IMR-90 (cell line): ENCODE measurements at regions not wholly inside any gene's neighbourhood (a gene's known extent, or its start where the extent isn't known, plus 50 kb on each side); places are given as distances from the start of the nearest gene placed in this dataset.

Source experiments
- ATAC-seq: fragments of 200-7000 bp; cut with Tn5 transposase; 2 replicates; pipeline ENCODE4 v1.9.1; 2020; ENCODE audit warnings: low read depth, mild to moderate bottlenecking, moderate library complexity
- BruUV-seq: library from RNA; stranded (reverse); fragments of 400-500 nt; replicated peaks from 2 replicates; lab custom pipeline; 2021; lab: Mats Ljungman, UMichigan
- CTCF ChIA-PET: fragments of 300-600 bp; formaldehyde crosslinking; extraction: SDS; loops from one replicate; lab custom pipeline; 2021; ENCODE audit warnings: antibody characterized with exemption; lab: Yijun Ruan, JAX
- POLR2A ChIA-PET: fragments of 300-600 bp; sonication (Branson Sonifier 250); formaldehyde crosslinking; loops from one replicate; lab custom pipeline; 2022; ENCODE audit warnings: antibody characterized with exemption; ENCODE audit not compliant: unreplicated experiment; lab: Charles Lee
- DNase-seq: peaks from one replicate; pipeline ENCODE4 v3.0.0; 2013
- H2AFZ ChIP-seq: replicated peaks from 2 replicates; pipeline ENCODE3; 2013; ENCODE audit warnings: low read length, mild to moderate bottlenecking; ENCODE audit not compliant: poor library complexity
- H2AK5ac ChIP-seq: 2 replicates; pipeline ENCODE4 v1.6.1; 2013; ENCODE audit warnings: low read depth, low read length, inconsistent platforms
- H2AK9ac ChIP-seq: replicated peaks from 2 replicates; pipeline ENCODE3; 2013; ENCODE audit warnings: mild to moderate bottlenecking, low read depth, low read length, moderate library complexity; ENCODE audit not compliant: poor library complexity
- H2BK120ac ChIP-seq: 2 replicates; pipeline ENCODE4 v1.6.1; 2013; ENCODE audit warnings: low read depth, low read length, inconsistent platforms
- H2BK15ac ChIP-seq: 3 replicates; pipeline ENCODE4 v1.6.1; 2013; ENCODE audit warnings: low read depth, low read length, inconsistent platforms
- H2BK20ac ChIP-seq: 2 replicates; pipeline ENCODE4 v1.6.1; 2013; ENCODE audit warnings: low read depth, mild to moderate bottlenecking, inconsistent platforms, low read length, moderate library complexity
- H2BK5ac ChIP-seq: 2 replicates; pipeline ENCODE4 v1.6.1; 2013; ENCODE audit warnings: mild to moderate bottlenecking, low read depth, low read length, inconsistent platforms; ENCODE audit not compliant: poor library complexity, severe bottlenecking
- H3K14ac ChIP-seq: replicated peaks from 2 replicates; pipeline ENCODE4 v1.6.1; 2013; ENCODE audit warnings: low read depth, low read length, inconsistent platforms
- H3K18ac ChIP-seq: 2 replicates; pipeline ENCODE4 v1.6.1; 2013; ENCODE audit warnings: low read depth, low read length, control low read depth
- H3K23ac ChIP-seq: 2 replicates; pipeline ENCODE4 v1.6.1; 2013; ENCODE audit warnings: low read depth, low read length, inconsistent platforms
- H3K27ac ChIP-seq: 2 replicates; pipeline ENCODE4 v1.5.1; 2013; ENCODE audit warnings: mild to moderate bottlenecking, control low read depth, low read length; ENCODE audit not compliant: insufficient read depth
- H3K27me3 ChIP-seq: 2 replicates; pipeline ENCODE4 v1.6.1; 2013; ENCODE audit warnings: low read length; ENCODE audit not compliant: control insufficient read depth, insufficient read depth
- H3K36me3 ChIP-seq: 2 replicates; pipeline ENCODE4 v1.6.1; 2013; ENCODE audit warnings: low read length, mixed read lengths; ENCODE audit not compliant: control insufficient read depth, insufficient read depth
- H3K4ac ChIP-seq: 2 replicates; pipeline ENCODE4 v1.6.1; 2013; ENCODE audit warnings: low read depth, low read length, inconsistent platforms
- H3K4me1 ChIP-seq: 2 replicates; pipeline ENCODE4 v1.6.1; 2013; ENCODE audit warnings: low read length, mixed read lengths; ENCODE audit not compliant: control insufficient read depth, insufficient read depth
- H3K4me2 ChIP-seq: 2 replicates; pipeline ENCODE4 v1.6.1; 2013; ENCODE audit warnings: low read depth, mild to moderate bottlenecking, control low read depth, low read length, moderate library complexity
- H3K4me3 ChIP-seq: 2 replicates; pipeline ENCODE4 v1.5.1; 2013; ENCODE audit warnings: low read depth, mild to moderate bottlenecking, control low read depth, low read length, moderate library complexity; ENCODE audit not compliant: insufficient read depth
- H3K56ac ChIP-seq: 2 replicates; pipeline ENCODE4 v1.6.1; 2013; ENCODE audit warnings: low read length, inconsistent platforms; ENCODE audit not compliant: insufficient read depth; ENCODE audit errors: extremely low read depth
- H3K79me1 ChIP-seq, 2 experiments: 2 replicates each; pipeline ENCODE4 v1.6.1; 2013; ENCODE audit warnings: low read length in 2 of 2, inconsistent platforms in 1 of 2, low read depth in 1 of 2
- H3K9ac ChIP-seq: 2 replicates; pipeline ENCODE4 v1.6.1; 2013; ENCODE audit warnings: low read depth, low read length, control low read depth
- H3K9me1 ChIP-seq: 2 replicates; pipeline ENCODE4 v1.6.1; 2013; ENCODE audit warnings: low read length, inconsistent platforms; ENCODE audit not compliant: insufficient read depth
- H3K9me3 ChIP-seq: 2 replicates; pipeline ENCODE4 v1.6.1; 2013; ENCODE audit warnings: low read length; ENCODE audit not compliant: control insufficient read depth, insufficient read depth
- H4K20me1 ChIP-seq: 2 replicates; pipeline ENCODE4 v1.6.1; 2013; ENCODE audit warnings: low read length, inconsistent platforms; ENCODE audit not compliant: insufficient read depth
- H4K5ac ChIP-seq: 2 replicates; pipeline ENCODE4 v1.6.1; 2013; ENCODE audit warnings: mild to moderate bottlenecking, low read depth, low read length, control low read depth
- H4K8ac ChIP-seq, 2 experiments: 2 replicates each; pipeline ENCODE4 v1.6.1; 2013; ENCODE audit warnings: low read depth in 2 of 2, low read length in 2 of 2, control low read depth in 1 of 2, inconsistent platforms in 1 of 2
- H4K91ac ChIP-seq: 2 replicates; pipeline ENCODE4 v1.6.1; 2013; ENCODE audit warnings: low read depth, low read length, inconsistent platforms; ENCODE audit not compliant: insufficient read depth
- BHLHE40 ChIP-seq: fragments of 150-350 bp; IDR thresholded peaks from 2 replicates; pipeline ENCODE4 v1.6.1; 2016; ENCODE audit warnings: mild to moderate bottlenecking, low read depth, low read length
- CHD1 ChIP-seq: IDR thresholded peaks from 2 replicates; pipeline ENCODE4 v1.6.1; 2012; ENCODE audit warnings: low read depth, low read length, improper control_type of control experiment
- FOS ChIP-seq: fragments of 150-350 bp; IDR thresholded peaks from 2 replicates; pipeline ENCODE4 v1.6.1; 2016; ENCODE audit warnings: low read depth, low read length
- MAFK ChIP-seq: IDR thresholded peaks from 2 replicates; pipeline ENCODE4 v1.6.1; 2012; ENCODE audit warnings: low read depth, low read length, improper control_type of control experiment
- NFE2L2 ChIP-seq: fragments of 150-350 bp; IDR thresholded peaks from 2 replicates; pipeline ENCODE4 v1.6.1; 2016; ENCODE audit warnings: low read depth, mild to moderate bottlenecking, low read length
- POLR2A ChIP-seq: IDR thresholded peaks from 2 replicates; pipeline ENCODE4 v1.6.1; 2012; ENCODE audit warnings: mild to moderate bottlenecking, low read depth, low read length
- RAD21 ChIP-seq: IDR thresholded peaks from 2 replicates; pipeline ENCODE4 v1.6.1; 2012; ENCODE audit warnings: low read length, improper control_type of control experiment
- RCOR1 ChIP-seq: IDR thresholded peaks from 2 replicates; pipeline ENCODE4 v1.6.1; 2012; ENCODE audit warnings: mild to moderate bottlenecking, low read length, improper control_type of control experiment; ENCODE audit not compliant: insufficient replicate concordance
- SMC3 ChIP-seq: fragments of 150-350 bp; IDR thresholded peaks from 2 replicates; pipeline ENCODE4 v1.6.1; 2016; ENCODE audit warnings: low read depth, mild to moderate bottlenecking, antibody characterized with exemption, low read length, moderate library complexity
- WGBS, 2 experiments: methylation state at CpG; one replicate each; pipeline versions ENCODE4 v1.1.5 to v1.1.7; 2013; ENCODE audit warnings: missing lambda C conversion rate in 2 of 2; ENCODE audit not compliant: insufficient read length in 1 of 2; ENCODE audit errors: extremely low coverage in 2 of 2; 5-methylcytosine and 5-hydroxymethylcytosine counted together
- dilution Hi-C: fragments of 300-500 bp; cut with HindIII; formaldehyde crosslinking; loops from one replicate; pipeline ENCODE4 v1.14.3; 2018; ENCODE audit warnings: low sequenced_read_pairs; ENCODE audit not compliant: unreplicated experiment
- in situ Hi-C: fragments of 300-500 bp; cut with MboI; formaldehyde crosslinking; loops from 3 replicates; pipeline ENCODE4 v1.14.3; 2019; ENCODE audit warnings: low sequenced_read_pairs, inconsistent platforms, mixed read lengths
- intact Hi-C: fragments of 100-400 bp; cut with micrococcal nuclease; formaldehyde crosslinking; loops from 2 replicates; pipeline ENCODE4 v1.10.0; 2022
- TF ChIP-seq, protein P1 (sequence below): fragments of 150-350 bp; IDR thresholded peaks from 2 replicates; pipeline ENCODE4 v1.6.1; 2016; ENCODE audit warnings: low read depth, mild to moderate bottlenecking, low read length, moderate library complexity, borderline replicate concordance
- TF ChIP-seq, protein P2 (sequence below): fragments of 150-350 bp; IDR thresholded peaks from 2 replicates; pipeline ENCODE4 v1.6.1; 2017; ENCODE audit warnings: mild to moderate bottlenecking, antibody characterized with exemption, low read length, low read depth
- TF ChIP-seq, protein P3 (sequence below): conservative IDR thresholded peaks from 2 replicates; pipeline ENCODE4 v1.5.1; 2012; ENCODE audit warnings: mild to moderate bottlenecking, low read depth, low read length, improper control_type of control experiment

DNA sequence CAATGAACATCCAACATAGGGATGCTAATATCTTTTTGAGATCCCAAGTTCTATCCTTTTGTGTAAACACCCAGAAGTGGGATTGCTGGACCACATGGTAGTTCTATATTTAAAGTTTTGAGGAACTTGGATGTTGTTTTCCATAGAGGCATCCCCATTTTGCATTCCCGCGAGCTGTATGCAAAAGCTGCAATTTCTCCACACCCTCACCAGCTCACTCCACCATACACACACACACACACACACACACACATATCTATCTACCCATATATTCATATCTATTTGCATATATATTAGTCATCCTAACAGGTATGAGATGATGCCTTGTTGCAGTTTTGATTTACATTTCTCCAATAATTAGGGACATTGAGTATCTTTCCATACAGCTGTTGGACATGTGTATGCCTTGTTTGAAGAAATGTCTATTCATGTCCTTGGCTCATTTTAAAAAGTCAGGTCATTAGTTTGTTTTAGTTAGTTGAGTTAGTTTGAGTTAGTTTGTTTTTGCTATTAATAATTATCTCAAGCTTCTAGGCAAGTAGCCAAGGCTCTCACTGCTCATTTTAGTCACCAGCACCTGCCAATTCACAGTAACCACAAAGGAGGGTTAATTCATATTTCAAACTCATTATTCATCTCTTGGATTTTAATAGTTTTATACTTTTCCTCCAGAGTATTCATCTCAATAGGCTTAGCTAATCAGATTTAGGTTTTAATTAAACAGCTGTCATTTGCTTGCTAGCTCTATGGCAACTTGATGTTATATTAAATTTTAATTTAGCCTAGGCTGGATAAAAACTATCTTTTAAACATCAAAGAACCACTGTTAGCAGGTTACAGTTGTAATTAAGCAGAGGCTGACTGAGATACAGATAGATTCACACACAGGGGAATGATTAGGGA lies 1435.9 kb upstream of the TMEM132C start:
- CTCF ChIA-PET: no interaction called here

More for the DNA sequence above, 1435.9 kb upstream of the TMEM132C start:
- dilution Hi-C loops: no loop called here
- ATAC-seq (no peak), DNase-seq (no peak)
- H4K20me1 ChIP-seq: no peaks in the 10 kb centered on the region
- H2AFZ ChIP-seq: no peak overlapping the region
- no peak overlapping the region for H3K9ac ChIP-seq
- H2BK20ac ChIP-seq: no peak overlapping the region
- H3K9me3 ChIP-seq: 0 out of 2 replicates have a peak, but pooled peaks cover 5% of the 10 kb centered on the region
- no peak overlapping the region for H3K27ac ChIP-seq
- no peak overlapping the region for H3K23ac ChIP-seq
- H3K14ac ChIP-seq: no peak overlapping the region
- POLR2A ChIA-PET: no interaction called here
- no peak overlapping the region for H2AK9ac ChIP-seq
- no peak overlapping the region for H4K8ac ChIP-seq
- H4K91ac ChIP-seq: no peak overlapping the region
- no peak overlapping the region for H3K4me3 ChIP-seq
- no peaks in the 10 kb centered on the region for H3K4me1 ChIP-seq
- in situ Hi-C loops: no loop called here
- no peak overlapping the region for H2BK15ac ChIP-seq
- TF ChIP-seq FOS (no peak), MAFK (no peak), RAD21 (no peak), NFE2L2 (no peak), SMC3 (no peak), CHD1 (no peak), BHLHE40 (no peak), RCOR1 (no peak), POLR2A (no peak)
- TF ChIP-seq, protein P1, sequence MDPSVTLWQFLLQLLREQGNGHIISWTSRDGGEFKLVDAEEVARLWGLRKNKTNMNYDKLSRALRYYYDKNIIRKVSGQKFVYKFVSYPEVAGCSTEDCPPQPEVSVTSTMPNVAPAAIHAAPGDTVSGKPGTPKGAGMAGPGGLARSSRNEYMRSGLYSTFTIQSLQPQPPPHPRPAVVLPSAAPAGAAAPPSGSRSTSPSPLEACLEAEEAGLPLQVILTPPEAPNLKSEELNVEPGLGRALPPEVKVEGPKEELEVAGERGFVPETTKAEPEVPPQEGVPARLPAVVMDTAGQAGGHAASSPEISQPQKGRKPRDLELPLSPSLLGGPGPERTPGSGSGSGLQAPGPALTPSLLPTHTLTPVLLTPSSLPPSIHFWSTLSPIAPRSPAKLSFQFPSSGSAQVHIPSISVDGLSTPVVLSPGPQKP: no peak
- TF ChIP-seq, protein P2, sequence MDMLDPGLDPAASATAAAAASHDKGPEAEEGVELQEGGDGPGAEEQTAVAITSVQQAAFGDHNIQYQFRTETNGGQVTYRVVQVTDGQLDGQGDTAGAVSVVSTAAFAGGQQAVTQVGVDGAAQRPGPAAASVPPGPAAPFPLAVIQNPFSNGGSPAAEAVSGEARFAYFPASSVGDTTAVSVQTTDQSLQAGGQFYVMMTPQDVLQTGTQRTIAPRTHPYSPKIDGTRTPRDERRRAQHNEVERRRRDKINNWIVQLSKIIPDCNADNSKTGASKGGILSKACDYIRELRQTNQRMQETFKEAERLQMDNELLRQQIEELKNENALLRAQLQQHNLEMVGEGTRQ: no peak
- TF ChIP-seq, protein P3, sequence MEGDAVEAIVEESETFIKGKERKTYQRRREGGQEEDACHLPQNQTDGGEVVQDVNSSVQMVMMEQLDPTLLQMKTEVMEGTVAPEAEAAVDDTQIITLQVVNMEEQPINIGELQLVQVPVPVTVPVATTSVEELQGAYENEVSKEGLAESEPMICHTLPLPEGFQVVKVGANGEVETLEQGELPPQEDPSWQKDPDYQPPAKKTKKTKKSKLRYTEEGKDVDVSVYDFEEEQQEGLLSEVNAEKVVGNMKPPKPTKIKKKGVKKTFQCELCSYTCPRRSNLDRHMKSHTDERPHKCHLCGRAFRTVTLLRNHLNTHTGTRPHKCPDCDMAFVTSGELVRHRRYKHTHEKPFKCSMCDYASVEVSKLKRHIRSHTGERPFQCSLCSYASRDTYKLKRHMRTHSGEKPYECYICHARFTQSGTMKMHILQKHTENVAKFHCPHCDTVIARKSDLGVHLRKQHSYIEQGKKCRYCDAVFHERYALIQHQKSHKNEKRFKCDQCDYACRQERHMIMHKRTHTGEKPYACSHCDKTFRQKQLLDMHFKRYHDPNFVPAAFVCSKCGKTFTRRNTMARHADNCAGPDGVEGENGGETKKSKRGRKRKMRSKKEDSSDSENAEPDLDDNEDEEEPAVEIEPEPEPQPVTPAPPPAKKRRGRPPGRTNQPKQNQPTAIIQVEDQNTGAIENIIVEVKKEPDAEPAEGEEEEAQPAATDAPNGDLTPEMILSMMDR: no peak
- no peaks in the 10 kb centered on the region for H3K79me1 ChIP-seq
- H3K4me2 ChIP-seq: no peak overlapping the region
- no peak overlapping the region for H2BK5ac ChIP-seq
- no peak overlapping the region for H3K18ac ChIP-seq
- H3K36me3 ChIP-seq: no peaks in the 10 kb centered on the region
- no peak overlapping the region for H3K4ac ChIP-seq
- H3K27me3 ChIP-seq: no peaks in the 10 kb centered on the region
- H3K56ac ChIP-seq: no peak overlapping the region
- BruUV-seq: no TSS peak
- WGBS, 2 experiments: no CpG with 5 or more reads among the region's 2 CpGs
- H4K5ac ChIP-seq: no peak overlapping the region
- intact Hi-C loops: no loop called here
- H3K9me1 ChIP-seq: no peaks in the 10 kb centered on the region
- no peak overlapping the region for H2BK120ac ChIP-seq
- no peak overlapping the region for H2AK5ac ChIP-seq
